DND-41 (cell line): ENCODE measurements at regions not wholly inside any gene's neighbourhood (a gene's known extent, or its start where the extent isn't known, plus 50 kb on each side); places are given as distances from the start of the nearest gene placed in this dataset.

Source experiments
- EZH2 ChIP-seq: IDR thresholded peaks from 3 replicates; pipeline ENCODE4 v1.6.1; 2012; ENCODE audit warnings: borderline replicate concordance, low read depth, mild to moderate bottlenecking, moderate library complexity, low read length, inconsistent platforms; ENCODE audit not compliant: severe bottlenecking
- TF ChIP-seq, protein P1 (sequence below): IDR thresholded peaks from 2 replicates; pipeline ENCODE4 v1.5.1; 2012; ENCODE audit warnings: borderline replicate concordance, low read length, moderate library complexity, mild to moderate bottlenecking; ENCODE audit not compliant: poor library complexity, severe bottlenecking; ENCODE audit errors: extremely low read depth

DNA sequence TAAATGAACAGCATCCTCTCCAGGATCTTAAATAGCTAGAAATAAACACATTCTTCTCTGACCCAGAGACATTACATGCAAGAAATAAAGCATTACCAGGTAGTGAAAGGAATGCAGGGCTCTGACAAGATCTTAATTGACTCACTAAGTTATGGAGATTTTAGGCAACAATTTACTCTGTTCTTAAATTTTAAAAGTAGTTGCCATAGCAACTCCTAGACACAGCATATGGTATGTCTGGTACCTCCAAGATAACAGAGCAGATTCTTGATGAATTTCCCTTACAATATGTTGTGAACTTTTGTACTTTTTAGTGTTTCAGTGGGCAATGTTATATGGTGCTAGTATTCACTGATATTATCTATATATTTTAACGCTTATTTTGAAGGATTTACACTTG, 76.7 kb upstream of the G2E3 start:
- TF ChIP-seq, protein P1, sequence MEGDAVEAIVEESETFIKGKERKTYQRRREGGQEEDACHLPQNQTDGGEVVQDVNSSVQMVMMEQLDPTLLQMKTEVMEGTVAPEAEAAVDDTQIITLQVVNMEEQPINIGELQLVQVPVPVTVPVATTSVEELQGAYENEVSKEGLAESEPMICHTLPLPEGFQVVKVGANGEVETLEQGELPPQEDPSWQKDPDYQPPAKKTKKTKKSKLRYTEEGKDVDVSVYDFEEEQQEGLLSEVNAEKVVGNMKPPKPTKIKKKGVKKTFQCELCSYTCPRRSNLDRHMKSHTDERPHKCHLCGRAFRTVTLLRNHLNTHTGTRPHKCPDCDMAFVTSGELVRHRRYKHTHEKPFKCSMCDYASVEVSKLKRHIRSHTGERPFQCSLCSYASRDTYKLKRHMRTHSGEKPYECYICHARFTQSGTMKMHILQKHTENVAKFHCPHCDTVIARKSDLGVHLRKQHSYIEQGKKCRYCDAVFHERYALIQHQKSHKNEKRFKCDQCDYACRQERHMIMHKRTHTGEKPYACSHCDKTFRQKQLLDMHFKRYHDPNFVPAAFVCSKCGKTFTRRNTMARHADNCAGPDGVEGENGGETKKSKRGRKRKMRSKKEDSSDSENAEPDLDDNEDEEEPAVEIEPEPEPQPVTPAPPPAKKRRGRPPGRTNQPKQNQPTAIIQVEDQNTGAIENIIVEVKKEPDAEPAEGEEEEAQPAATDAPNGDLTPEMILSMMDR: no peak
- TF ChIP-seq EZH2: no peak
